B cell (primary cell): ENCODE measurements at regions not wholly inside any gene's neighbourhood (a gene's known extent, or its start where the extent isn't known, plus 50 kb on each side); places are given as distances from the start of the nearest gene placed in this dataset.

Experiments used
- ATAC-seq: fragments of 200-7000 bp; cut with Tn5 transposase; one replicate; pipeline ENCODE4 v1.10.0; 2021; ENCODE audit warnings: low read depth, mild to moderate bottlenecking, moderate number of reproducible peaks, moderate library complexity
- CTCF ChIA-PET: fragments of 350-600 bp; sonication (Branson Sonifier 250); formaldehyde crosslinking; loops from one replicate; lab custom pipeline; 2021; ENCODE audit warnings: antibody characterized with exemption, inconsistent platforms; lab: Charles Lee
- POLR2A ChIA-PET: fragments of 350-600 bp; sonication (Branson Sonifier 250); formaldehyde crosslinking; loops from one replicate; lab custom pipeline; 2021; ENCODE audit warnings: antibody characterized with exemption; lab: Charles Lee
- DNase-seq: peaks from one replicate; pipeline ENCODE4 v3.0.0; 2013
- H2AFZ ChIP-seq: 2 replicates; pipeline ENCODE4 v1.6.1; 2012; ENCODE audit warnings: mild to moderate bottlenecking, low read depth, low read length; ENCODE audit not compliant: insufficient read depth, poor library complexity, severe bottlenecking
- H3K27ac ChIP-seq, 2 donors: 1 replicate in 1 of 2; 2 replicates in 1 of 2; pipeline ENCODE4 v1.5.1; 2012 to 2013; ENCODE audit warnings: low read length in 2 of 2, mild to moderate bottlenecking in 2 of 2, moderate library complexity in 1 of 2
- H3K27me3 ChIP-seq, 4 experiments: fragments of 200-600 bp in 1 of 4; sonication (generic) in 1 of 4; replicated peaks in 1 of 4; 1 replicate in 2 of 4; 2 replicates in 2 of 4; pipeline versions ENCODE4 v1.6.1 to v1.7.0; 2013 to 2016; ENCODE audit warnings: low read length in 3 of 4, mild to moderate bottlenecking in 2 of 4, mixed read lengths in 1 of 4, moderate library complexity in 1 of 4; ENCODE audit not compliant: insufficient read depth in 4 of 4, control insufficient read depth in 3 of 4; ENCODE audit errors: control extremely low read depth in 1 of 4
- H3K36me3 ChIP-seq, 2 experiments: replicated peaks in 1 of 2; 1 replicate in 1 of 2; 2 replicates in 1 of 2; pipeline versions ENCODE4 v1.6.1 to v1.7.1; 2013; ENCODE audit warnings: low read length in 1 of 2; ENCODE audit not compliant: insufficient read depth in 2 of 2, control insufficient read depth in 1 of 2; ENCODE audit errors: control extremely low read depth in 1 of 2, extremely low read depth in 1 of 2
- H3K4me1 ChIP-seq, 2 donors: fragments of 200-600 bp in 1 of 2; sonication (generic) in 1 of 2; 1 replicate in 1 of 2; 2 replicates in 1 of 2; pipeline versions ENCODE4 v1.5.1 to v1.6.1; 2013 to 2017; ENCODE audit warnings: low read length in 2 of 2; ENCODE audit not compliant: control insufficient read depth in 2 of 2, insufficient read depth in 2 of 2
- H3K4me2 ChIP-seq: replicated peaks from 2 replicates; pipeline ENCODE3; 2012; ENCODE audit warnings: mild to moderate bottlenecking, low read depth, low read length; ENCODE audit not compliant: poor library complexity, severe bottlenecking
- H3K4me3 ChIP-seq, 5 experiments: fragments of 200-600 bp in 1 of 5; sonication (generic) in 1 of 5; 1 replicate in 3 of 5; 2 replicates in 2 of 5; pipeline versions ENCODE4 v1.5.1 to v1.7.0; 2011 to 2016; ENCODE audit warnings: low read length in 4 of 5, mild to moderate bottlenecking in 4 of 5, low read depth in 2 of 5, control low read depth in 1 of 5, moderate library complexity in 1 of 5; ENCODE audit not compliant: insufficient read depth in 1 of 5; ENCODE audit errors: control extremely low read depth in 1 of 5, extremely low read depth in 1 of 5
- H3K79me2 ChIP-seq: fragments of 200-600 bp; sonication (generic); one replicate; pipeline ENCODE4 v1.6.0; 2016; ENCODE audit warnings: low read length; ENCODE audit not compliant: control insufficient read depth, insufficient read depth
- H3K9ac ChIP-seq: fragments of 200-600 bp; sonication (generic); 2 replicates; pipeline ENCODE4 v1.6.1; 2017; ENCODE audit warnings: mild to moderate bottlenecking, low read length, moderate library complexity
- H3K9me3 ChIP-seq, 3 donors: one replicate each; pipeline versions ENCODE4 v1.6.1 to v1.7.1; 2013; ENCODE audit warnings: low read length in 2 of 3; ENCODE audit not compliant: control insufficient read depth in 2 of 3, insufficient read depth in 1 of 3; ENCODE audit errors: control extremely low read depth in 1 of 3
- H4K20me1 ChIP-seq: 2 replicates; pipeline ENCODE4 v1.6.0; 2012; ENCODE audit warnings: mild to moderate bottlenecking, low read length; ENCODE audit not compliant: insufficient read depth, control insufficient read depth, poor library complexity, severe bottlenecking
- H3K27ac Mint-ChIP-seq: one replicate; pipeline ENCODE4 v1.8.0; 2021; ENCODE audit warnings: mixed read lengths
- H3K27me3 Mint-ChIP-seq: one replicate; pipeline ENCODE4 v1.8.0; 2021; ENCODE audit warnings: mixed read lengths
- H3K4me1 Mint-ChIP-seq: one replicate; pipeline ENCODE4 v1.8.0; 2021; ENCODE audit warnings: mixed read lengths
- H3K4me3 Mint-ChIP-seq: one replicate; pipeline ENCODE4 v1.8.0; 2021; ENCODE audit warnings: mixed read lengths
- H3K9me3 Mint-ChIP-seq: one replicate; pipeline ENCODE4 v1.8.0; 2022; ENCODE audit warnings: mixed read lengths; ENCODE audit not compliant: insufficient read depth
- EZH2 ChIP-seq: IDR thresholded peaks from 2 replicates; pipeline ENCODE4 v1.6.1; 2012; ENCODE audit warnings: borderline replicate concordance, low read depth, mild to moderate bottlenecking, moderate library complexity, low read length; ENCODE audit not compliant: insufficient read depth, poor library complexity, severe bottlenecking
- WGBS: methylation state at CpG from one replicate; pipeline ENCODE4 v1.1.5; 2013; ENCODE audit warnings: missing lambda C conversion rate; ENCODE audit not compliant: insufficient coverage; 5-methylcytosine and 5-hydroxymethylcytosine counted together
- intact Hi-C: fragments of 100-400 bp; cut with micrococcal nuclease; formaldehyde crosslinking; loops from one replicate; pipeline ENCODE4 v1.10.0; 2022
- TF ChIP-seq, protein P1 (sequence below): fragments of 200-600 bp; IDR thresholded peaks from one replicate; pipeline ENCODE4 v1.8.0; 2022; ENCODE audit warnings: antibody characterized with exemption, mild to moderate bottlenecking

DNA sequence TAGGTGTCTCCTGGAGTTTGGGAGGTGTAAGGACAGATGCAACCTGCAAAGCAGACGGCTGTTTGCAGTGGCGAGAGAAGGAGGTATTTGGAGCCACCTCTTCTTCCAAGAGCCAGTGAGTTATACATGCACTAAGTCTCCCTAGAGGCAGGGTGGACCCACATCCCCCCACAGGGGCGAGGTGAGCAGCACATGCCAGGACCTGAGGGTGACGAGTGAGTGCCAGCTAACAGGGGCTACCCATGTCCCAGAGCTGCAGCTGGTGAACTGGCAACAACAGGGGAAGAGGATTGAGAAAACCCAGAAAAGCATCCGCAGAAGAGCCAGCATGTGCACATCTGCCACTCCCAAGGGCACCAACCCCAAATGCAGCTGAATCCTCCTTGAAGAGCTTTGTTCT lies 95.1 kb downstream of the CD83 start:
- Mint-ChIP-seq H3K27ac (peak overlapping the region; percentile 97), H3K9me3 (no peaks in the 10 kb centered on the region), H3K4me1 (peaks cover 47% of the 10 kb centered on the region), H3K4me3 (peak overlapping the region; percentile 90), H3K27me3 (no peaks in the 10 kb centered on the region)
- ChIA-PET POLR2A (no interaction called here), CTCF (interaction anchor here (0.6 to 1.9 kb wide), 4 partner anchors 62 to 970 kb away, joined by 3 to 4 read pairs (median 4); no protein-coding TSS in a partner anchor)
- Histone ChIP-seq H3K36me3 (no peaks in the 10 kb centered on the region), H4K20me1 (no peaks in the 10 kb centered on the region), H3K79me2 (no peaks in the 10 kb centered on the region), H3K9me3 (no peaks in the 10 kb centered on the region), H3K27me3 (no peaks in the 10 kb centered on the region), H3K4me1 (peaks cover 30 to 33% of the 10 kb centered on the region in 2 donors), H3K4me2 (peak overlapping the region; percentile 96), H3K9ac (no peak overlapping the region), H3K27ac (no peak overlapping the region), H3K4me3 (no peak overlapping the region), H2AFZ (peak overlapping the region; percentile 26)
- intact Hi-C loops = loop anchor here (5.0 kb wide), 2 partner anchors 65 to 505 kb away; no protein-coding TSS in a partner anchor
- 53% methylated on average over 5 of the region's 5 CpGs for WGBS
- ATAC-seq = no peak
- peak; percentile 23 for DNase-seq
- TF ChIP-seq EZH2 = no peak
- TF ChIP-seq, protein P1, sequence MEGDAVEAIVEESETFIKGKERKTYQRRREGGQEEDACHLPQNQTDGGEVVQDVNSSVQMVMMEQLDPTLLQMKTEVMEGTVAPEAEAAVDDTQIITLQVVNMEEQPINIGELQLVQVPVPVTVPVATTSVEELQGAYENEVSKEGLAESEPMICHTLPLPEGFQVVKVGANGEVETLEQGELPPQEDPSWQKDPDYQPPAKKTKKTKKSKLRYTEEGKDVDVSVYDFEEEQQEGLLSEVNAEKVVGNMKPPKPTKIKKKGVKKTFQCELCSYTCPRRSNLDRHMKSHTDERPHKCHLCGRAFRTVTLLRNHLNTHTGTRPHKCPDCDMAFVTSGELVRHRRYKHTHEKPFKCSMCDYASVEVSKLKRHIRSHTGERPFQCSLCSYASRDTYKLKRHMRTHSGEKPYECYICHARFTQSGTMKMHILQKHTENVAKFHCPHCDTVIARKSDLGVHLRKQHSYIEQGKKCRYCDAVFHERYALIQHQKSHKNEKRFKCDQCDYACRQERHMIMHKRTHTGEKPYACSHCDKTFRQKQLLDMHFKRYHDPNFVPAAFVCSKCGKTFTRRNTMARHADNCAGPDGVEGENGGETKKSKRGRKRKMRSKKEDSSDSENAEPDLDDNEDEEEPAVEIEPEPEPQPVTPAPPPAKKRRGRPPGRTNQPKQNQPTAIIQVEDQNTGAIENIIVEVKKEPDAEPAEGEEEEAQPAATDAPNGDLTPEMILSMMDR = no peak

DNA sequence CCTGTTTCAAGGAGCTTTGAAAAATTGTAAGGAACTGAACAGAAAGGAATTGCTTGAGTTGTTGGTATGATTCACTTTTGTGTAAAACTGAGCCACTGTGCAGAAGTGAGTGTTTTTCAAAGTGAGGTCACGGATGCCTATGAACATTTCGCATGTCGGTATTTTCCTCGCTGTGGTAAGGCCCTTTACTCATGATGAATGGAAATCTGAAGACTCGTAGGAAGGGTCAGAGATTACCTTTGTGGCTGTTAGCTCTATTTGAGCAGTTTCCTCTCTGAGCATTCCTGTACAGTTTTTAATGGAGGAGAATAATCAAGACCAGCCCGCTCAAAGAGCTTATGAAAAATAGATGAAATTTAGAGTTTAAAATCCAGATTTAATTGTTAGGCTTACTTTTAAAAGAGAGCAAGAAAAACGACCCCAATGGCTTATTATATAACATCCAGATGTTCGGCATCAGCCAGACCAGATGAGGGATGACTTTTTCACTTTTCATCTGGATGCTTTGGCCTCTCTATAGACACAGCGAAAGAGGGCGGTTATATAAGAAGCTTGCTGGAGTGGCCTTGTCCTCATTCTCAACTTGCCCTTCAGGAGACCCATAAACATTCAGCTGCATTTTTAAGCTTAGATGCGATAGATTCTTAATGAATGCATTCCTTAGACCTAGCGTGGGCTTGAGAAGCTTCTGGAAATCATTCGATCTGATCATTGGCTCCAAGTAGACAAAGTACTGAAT lies 99.5 kb downstream of the CD83 start:
- H3K36me3 ChIP-seq = no peaks in the 10 kb centered on the region
- no peak overlapping the region for H3K27ac ChIP-seq
- H3K4me2 ChIP-seq = no peak overlapping the region
- no peaks in the 10 kb centered on the region for H3K9me3 ChIP-seq
- CTCF ChIA-PET = interaction anchor here (1.1 to 1.6 kb wide), 3 partner anchors 59 to 308 kb away, joined by 3 to 6 read pairs (median 5); no protein-coding TSS in a partner anchor
- POLR2A ChIA-PET = interaction anchor here (0.5 kb wide), 1 partner anchor 139 kb away, joined by 5 read pairs; no protein-coding TSS in a partner anchor
- H2AFZ ChIP-seq = no peak overlapping the region
- H3K9ac ChIP-seq = no peak overlapping the region
- peaks cover 28% of the 10 kb centered on the region in 2 donors for H3K4me1 ChIP-seq
- H3K4me3 ChIP-seq = no peak overlapping the region
- no peaks in the 10 kb centered on the region for H3K9me3 Mint-ChIP-seq
- WGBS = 93% methylated on average over 9 of the region's 13 CpGs
- intact Hi-C loops = no loop called here
- DNase-seq = no peak
- H3K27me3 Mint-ChIP-seq = no peaks in the 10 kb centered on the region
- no peaks in the 10 kb centered on the region for H3K27me3 ChIP-seq
- no peak for ATAC-seq
- no peaks in the 10 kb centered on the region for H3K79me2 ChIP-seq
- no peaks in the 10 kb centered on the region for H4K20me1 ChIP-seq
- no peak for TF ChIP-seq EZH2
- TF ChIP-seq, protein P1 = no peak
- peak overlapping the region; percentile 32 for H3K27ac Mint-ChIP-seq
- H3K4me3 Mint-ChIP-seq = no peak overlapping the region
- H3K4me1 Mint-ChIP-seq = peaks cover 45% of the 10 kb centered on the region
